ENCODE measurements at regions not wholly inside any gene's neighbourhood (a gene's known extent, or its start where the extent isn't known, plus 50 kb on each side); places are given as distances from the start of the nearest gene placed in this dataset.
A peak's percentile ranks its signal among the peaks of the same experiment; 100 is the strongest.

GRCh38 chr2:81940266-81940955, 1635.9 kb upstream of the LRRTM1 start:
- Histone ChIP-seq H3K4me3 (ENCODE audit: severe bottlenecking) (no peak overlapping the region), H3K27ac (ENCODE audit: poor library complexity, severe bottlenecking) (no peak overlapping the region), H3K27me3 (ENCODE audit: insufficient read depth, poor library complexity, severe bottlenecking) (no peaks in the 10 kb centered on the region), H3K4me1 (ENCODE audit: insufficient read depth, poor library complexity, severe bottlenecking) (no peaks in the 10 kb centered on the region), H3K36me3 (ENCODE audit: low read depth) (no peaks in the 10 kb centered on the region), H3K9me3 (ENCODE audit: severe bottlenecking) (no peaks in the 10 kb centered on the region)
- no peak for ATAC-seq (ENCODE audit: low read depth)
- TF ChIP-seq CTCF (IDR thresholded peaks at IDR 0.05; ENCODE audit: poor library complexity, severe bottlenecking), result no peak
- DNase-seq (ENCODE audit: low spot score), result no peak

GRCh38 chr2:81937944-81938343, 1633.4 kb upstream of the LRRTM1 start:
- Histone ChIP-seq H3K9me3 (ENCODE audit: severe bottlenecking) (no peaks in the 10 kb centered on the region), H3K4me3 (ENCODE audit: severe bottlenecking) (no peak overlapping the region), H3K27ac (ENCODE audit: poor library complexity, severe bottlenecking) (no peak overlapping the region), H3K27me3 (ENCODE audit: insufficient read depth, poor library complexity, severe bottlenecking) (no peaks in the 10 kb centered on the region), H3K36me3 (ENCODE audit: low read depth) (no peaks in the 10 kb centered on the region), H3K4me1 (ENCODE audit: insufficient read depth, poor library complexity, severe bottlenecking) (no peaks in the 10 kb centered on the region)
- no peak for TF ChIP-seq CTCF (IDR thresholded peaks at IDR 0.05; ENCODE audit: poor library complexity, severe bottlenecking)
- DNase-seq (ENCODE audit: low spot score), result no peak
- no peak for ATAC-seq (ENCODE audit: low read depth)

- Histone ChIP-seq H3K27me3 (ENCODE audit: insufficient read depth, poor library complexity, severe bottlenecking) (no peaks in the 10 kb centered on the region), H3K36me3 (ENCODE audit: low read depth) (no peaks in the 10 kb centered on the region), H3K9me3 (ENCODE audit: severe bottlenecking) (no peaks in the 10 kb centered on the region), H3K27ac (ENCODE audit: poor library complexity, severe bottlenecking) (no peak overlapping the region), H3K4me3 (ENCODE audit: severe bottlenecking) (no peak overlapping the region), H3K4me1 (ENCODE audit: insufficient read depth, poor library complexity, severe bottlenecking) (no peaks in the 10 kb centered on the region)
- no peak for DNase-seq (ENCODE audit: low spot score)
- no peak for TF ChIP-seq CTCF (IDR thresholded peaks at IDR 0.05; ENCODE audit: poor library complexity, severe bottlenecking)
- no peak for ATAC-seq (ENCODE audit: low read depth)
These were observed 1599.0 kb upstream of the LRRTM1 start for GRCh38 chr2:81903534-81903933.

- ATAC-seq (ENCODE audit: low read depth), result 0 out of 3 replicates have a peak, but pooled peaks have one; percentile 48
- no peaks in the 10 kb centered on the region for H3K9me3 ChIP-seq (ENCODE audit: severe bottlenecking)
- H3K4me3 ChIP-seq (ENCODE audit: severe bottlenecking), result no peak overlapping the region
- no peaks in the 10 kb centered on the region for H3K4me1 ChIP-seq (ENCODE audit: insufficient read depth, poor library complexity, severe bottlenecking)
- no peak for DNase-seq (ENCODE audit: low spot score)
- peak; percentile 57 for TF ChIP-seq CTCF (IDR thresholded peaks at IDR 0.05; ENCODE audit: poor library complexity, severe bottlenecking)
- H3K36me3 ChIP-seq (ENCODE audit: low read depth), result no peaks in the 10 kb centered on the region
- H3K27ac ChIP-seq (ENCODE audit: poor library complexity, severe bottlenecking), result no peak overlapping the region
- H3K27me3 ChIP-seq (ENCODE audit: insufficient read depth, poor library complexity, severe bottlenecking), result no peaks in the 10 kb centered on the region
These were observed 1596.5 kb upstream of the LRRTM1 start for GRCh38 chr2:81901017-81901416.

- TF ChIP-seq CTCF (IDR thresholded peaks at IDR 0.05; ENCODE audit: poor library complexity, severe bottlenecking), result no peak
- Histone ChIP-seq H3K36me3 (ENCODE audit: low read depth) (no peaks in the 10 kb centered on the region), H3K27ac (ENCODE audit: poor library complexity, severe bottlenecking) (no peak overlapping the region), H3K9me3 (ENCODE audit: severe bottlenecking) (no peaks in the 10 kb centered on the region), H3K4me3 (ENCODE audit: severe bottlenecking) (no peak overlapping the region), H3K4me1 (ENCODE audit: insufficient read depth, poor library complexity, severe bottlenecking) (no peaks in the 10 kb centered on the region), H3K27me3 (ENCODE audit: insufficient read depth, poor library complexity, severe bottlenecking) (no peaks in the 10 kb centered on the region)
- DNase-seq (ENCODE audit: low spot score) (no peak), ATAC-seq (ENCODE audit: low read depth) (no peak)
These were observed 1591.2 kb upstream of the LRRTM1 start for GRCh38 chr2:81895620-81896250.

All from RWPE2 (cell line).